ENCODE measurements at regions not wholly inside any gene's neighbourhood (a gene's known extent, or its start where the extent isn't known, plus 50 kb on each side); places are given as distances from the start of the nearest gene placed in this dataset.

- no peak for TF ChIP-seq CTCF (conservative IDR thresholded peaks at IDR 0.05)
- TF ChIP-seq EZH2 (IDR thresholded peaks at IDR 0.05; ENCODE audit: low read depth) = no peak
These were observed 361.0 kb upstream of the PCSK5 start for GRCh38 chr9:75529463-75529862.
